GM23338 (cell line): ENCODE measurements at regions not wholly inside any gene's neighbourhood (a gene's known extent, or its start where the extent isn't known, plus 50 kb on each side); places are given as distances from the start of the nearest gene placed in this dataset.

Source experiments
- CREB1 ChIP-seq: fragments of 250-450 bp; sonication (Bioruptor Pico); IDR thresholded peaks from 2 replicates; pipeline ENCODE4 v1.5.0; 2020; ENCODE audit warnings: low read depth, mild to moderate bottlenecking, moderate library complexity
- EZH2 ChIP-seq: fragments of 200-600 bp; sonication (generic); IDR thresholded peaks from one replicate; pipeline ENCODE4 v1.8.0; 2017; ENCODE audit warnings: antibody characterized with exemption, mild to moderate bottlenecking, low read depth; ENCODE audit not compliant: unreplicated experiment
- EZH2phosphoT487 ChIP-seq: fragments of 200-600 bp; sonication (generic); IDR thresholded peaks from one replicate; pipeline ENCODE4 v1.8.1; 2018; ENCODE audit warnings: antibody characterized with exemption; ENCODE audit not compliant: unreplicated experiment
- POLR2AphosphoS5 ChIP-seq: IDR thresholded peaks from 2 replicates; pipeline ENCODE4 v1.6.1; 2016; ENCODE audit warnings: antibody characterized with exemption, low read depth
- STAT1 ChIP-seq: IDR thresholded peaks from one replicate; pipeline ENCODE4 v1.6.1; 2016; ENCODE audit warnings: antibody characterized with exemption; ENCODE audit not compliant: unreplicated experiment
- TF ChIP-seq, protein P1 (sequence below): IDR thresholded peaks from one replicate; pipeline ENCODE4 v1.6.1; 2018; ENCODE audit warnings: antibody characterized with exemption; ENCODE audit not compliant: unreplicated experiment
- TF ChIP-seq, protein P2 (sequence below), 2 experiments: fragments of 200-600 bp in 1 of 2; sonication (generic) in 1 of 2; conservative IDR thresholded peaks; 2 replicates each; pipeline versions ENCODE4 v1.5.1 to v1.6.1; 2016 to 2017; ENCODE audit warnings: antibody characterized with exemption in 2 of 2, low read depth in 2 of 2, mild to moderate bottlenecking in 2 of 2, moderate library complexity in 1 of 2
- TF ChIP-seq, protein P3 (sequence below): fragments of 250-450 bp; sonication (Bioruptor Pico); IDR thresholded peaks from 2 replicates; pipeline ENCODE4 v1.5.0; 2020; ENCODE audit warnings: mild to moderate bottlenecking, moderate library complexity

DNA sequence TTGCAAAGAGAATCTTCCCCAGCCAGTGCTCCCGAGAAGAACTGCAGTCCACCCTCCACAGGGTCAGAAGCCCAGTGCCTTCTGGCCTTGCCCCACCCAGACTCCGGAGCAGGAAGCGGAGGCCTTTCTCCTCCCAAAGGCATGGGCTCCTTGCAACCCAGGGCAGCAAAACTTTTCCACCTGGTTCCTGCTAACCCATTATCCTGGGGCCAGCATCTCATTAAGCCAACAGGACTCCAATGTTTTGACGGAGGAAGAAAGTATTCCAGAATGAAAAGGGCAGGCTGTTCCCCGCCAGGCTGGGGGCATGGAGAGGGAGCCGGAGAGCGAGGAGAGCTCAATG is 88.1 kb downstream of the RTL6 start:
- TF ChIP-seq, protein P1, sequence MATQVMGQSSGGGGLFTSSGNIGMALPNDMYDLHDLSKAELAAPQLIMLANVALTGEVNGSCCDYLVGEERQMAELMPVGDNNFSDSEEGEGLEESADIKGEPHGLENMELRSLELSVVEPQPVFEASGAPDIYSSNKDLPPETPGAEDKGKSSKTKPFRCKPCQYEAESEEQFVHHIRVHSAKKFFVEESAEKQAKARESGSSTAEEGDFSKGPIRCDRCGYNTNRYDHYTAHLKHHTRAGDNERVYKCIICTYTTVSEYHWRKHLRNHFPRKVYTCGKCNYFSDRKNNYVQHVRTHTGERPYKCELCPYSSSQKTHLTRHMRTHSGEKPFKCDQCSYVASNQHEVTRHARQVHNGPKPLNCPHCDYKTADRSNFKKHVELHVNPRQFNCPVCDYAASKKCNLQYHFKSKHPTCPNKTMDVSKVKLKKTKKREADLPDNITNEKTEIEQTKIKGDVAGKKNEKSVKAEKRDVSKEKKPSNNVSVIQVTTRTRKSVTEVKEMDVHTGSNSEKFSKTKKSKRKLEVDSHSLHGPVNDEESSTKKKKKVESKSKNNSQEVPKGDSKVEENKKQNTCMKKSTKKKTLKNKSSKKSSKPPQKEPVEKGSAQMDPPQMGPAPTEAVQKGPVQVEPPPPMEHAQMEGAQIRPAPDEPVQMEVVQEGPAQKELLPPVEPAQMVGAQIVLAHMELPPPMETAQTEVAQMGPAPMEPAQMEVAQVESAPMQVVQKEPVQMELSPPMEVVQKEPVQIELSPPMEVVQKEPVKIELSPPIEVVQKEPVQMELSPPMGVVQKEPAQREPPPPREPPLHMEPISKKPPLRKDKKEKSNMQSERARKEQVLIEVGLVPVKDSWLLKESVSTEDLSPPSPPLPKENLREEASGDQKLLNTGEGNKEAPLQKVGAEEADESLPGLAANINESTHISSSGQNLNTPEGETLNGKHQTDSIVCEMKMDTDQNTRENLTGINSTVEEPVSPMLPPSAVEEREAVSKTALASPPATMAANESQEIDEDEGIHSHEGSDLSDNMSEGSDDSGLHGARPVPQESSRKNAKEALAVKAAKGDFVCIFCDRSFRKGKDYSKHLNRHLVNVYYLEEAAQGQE: no peak
- TF ChIP-seq, protein P2, sequence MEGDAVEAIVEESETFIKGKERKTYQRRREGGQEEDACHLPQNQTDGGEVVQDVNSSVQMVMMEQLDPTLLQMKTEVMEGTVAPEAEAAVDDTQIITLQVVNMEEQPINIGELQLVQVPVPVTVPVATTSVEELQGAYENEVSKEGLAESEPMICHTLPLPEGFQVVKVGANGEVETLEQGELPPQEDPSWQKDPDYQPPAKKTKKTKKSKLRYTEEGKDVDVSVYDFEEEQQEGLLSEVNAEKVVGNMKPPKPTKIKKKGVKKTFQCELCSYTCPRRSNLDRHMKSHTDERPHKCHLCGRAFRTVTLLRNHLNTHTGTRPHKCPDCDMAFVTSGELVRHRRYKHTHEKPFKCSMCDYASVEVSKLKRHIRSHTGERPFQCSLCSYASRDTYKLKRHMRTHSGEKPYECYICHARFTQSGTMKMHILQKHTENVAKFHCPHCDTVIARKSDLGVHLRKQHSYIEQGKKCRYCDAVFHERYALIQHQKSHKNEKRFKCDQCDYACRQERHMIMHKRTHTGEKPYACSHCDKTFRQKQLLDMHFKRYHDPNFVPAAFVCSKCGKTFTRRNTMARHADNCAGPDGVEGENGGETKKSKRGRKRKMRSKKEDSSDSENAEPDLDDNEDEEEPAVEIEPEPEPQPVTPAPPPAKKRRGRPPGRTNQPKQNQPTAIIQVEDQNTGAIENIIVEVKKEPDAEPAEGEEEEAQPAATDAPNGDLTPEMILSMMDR (conservative IDR thresholded peaks at IDR 0.05; ENCODE audit: low read depth in 2 of 2): no peak
- TF ChIP-seq CREB1 (no peak), EZH2phosphoT487 (no peak), STAT1 (no peak), POLR2AphosphoS5 (no peak), EZH2 (no peak)
- TF ChIP-seq, protein P3, sequence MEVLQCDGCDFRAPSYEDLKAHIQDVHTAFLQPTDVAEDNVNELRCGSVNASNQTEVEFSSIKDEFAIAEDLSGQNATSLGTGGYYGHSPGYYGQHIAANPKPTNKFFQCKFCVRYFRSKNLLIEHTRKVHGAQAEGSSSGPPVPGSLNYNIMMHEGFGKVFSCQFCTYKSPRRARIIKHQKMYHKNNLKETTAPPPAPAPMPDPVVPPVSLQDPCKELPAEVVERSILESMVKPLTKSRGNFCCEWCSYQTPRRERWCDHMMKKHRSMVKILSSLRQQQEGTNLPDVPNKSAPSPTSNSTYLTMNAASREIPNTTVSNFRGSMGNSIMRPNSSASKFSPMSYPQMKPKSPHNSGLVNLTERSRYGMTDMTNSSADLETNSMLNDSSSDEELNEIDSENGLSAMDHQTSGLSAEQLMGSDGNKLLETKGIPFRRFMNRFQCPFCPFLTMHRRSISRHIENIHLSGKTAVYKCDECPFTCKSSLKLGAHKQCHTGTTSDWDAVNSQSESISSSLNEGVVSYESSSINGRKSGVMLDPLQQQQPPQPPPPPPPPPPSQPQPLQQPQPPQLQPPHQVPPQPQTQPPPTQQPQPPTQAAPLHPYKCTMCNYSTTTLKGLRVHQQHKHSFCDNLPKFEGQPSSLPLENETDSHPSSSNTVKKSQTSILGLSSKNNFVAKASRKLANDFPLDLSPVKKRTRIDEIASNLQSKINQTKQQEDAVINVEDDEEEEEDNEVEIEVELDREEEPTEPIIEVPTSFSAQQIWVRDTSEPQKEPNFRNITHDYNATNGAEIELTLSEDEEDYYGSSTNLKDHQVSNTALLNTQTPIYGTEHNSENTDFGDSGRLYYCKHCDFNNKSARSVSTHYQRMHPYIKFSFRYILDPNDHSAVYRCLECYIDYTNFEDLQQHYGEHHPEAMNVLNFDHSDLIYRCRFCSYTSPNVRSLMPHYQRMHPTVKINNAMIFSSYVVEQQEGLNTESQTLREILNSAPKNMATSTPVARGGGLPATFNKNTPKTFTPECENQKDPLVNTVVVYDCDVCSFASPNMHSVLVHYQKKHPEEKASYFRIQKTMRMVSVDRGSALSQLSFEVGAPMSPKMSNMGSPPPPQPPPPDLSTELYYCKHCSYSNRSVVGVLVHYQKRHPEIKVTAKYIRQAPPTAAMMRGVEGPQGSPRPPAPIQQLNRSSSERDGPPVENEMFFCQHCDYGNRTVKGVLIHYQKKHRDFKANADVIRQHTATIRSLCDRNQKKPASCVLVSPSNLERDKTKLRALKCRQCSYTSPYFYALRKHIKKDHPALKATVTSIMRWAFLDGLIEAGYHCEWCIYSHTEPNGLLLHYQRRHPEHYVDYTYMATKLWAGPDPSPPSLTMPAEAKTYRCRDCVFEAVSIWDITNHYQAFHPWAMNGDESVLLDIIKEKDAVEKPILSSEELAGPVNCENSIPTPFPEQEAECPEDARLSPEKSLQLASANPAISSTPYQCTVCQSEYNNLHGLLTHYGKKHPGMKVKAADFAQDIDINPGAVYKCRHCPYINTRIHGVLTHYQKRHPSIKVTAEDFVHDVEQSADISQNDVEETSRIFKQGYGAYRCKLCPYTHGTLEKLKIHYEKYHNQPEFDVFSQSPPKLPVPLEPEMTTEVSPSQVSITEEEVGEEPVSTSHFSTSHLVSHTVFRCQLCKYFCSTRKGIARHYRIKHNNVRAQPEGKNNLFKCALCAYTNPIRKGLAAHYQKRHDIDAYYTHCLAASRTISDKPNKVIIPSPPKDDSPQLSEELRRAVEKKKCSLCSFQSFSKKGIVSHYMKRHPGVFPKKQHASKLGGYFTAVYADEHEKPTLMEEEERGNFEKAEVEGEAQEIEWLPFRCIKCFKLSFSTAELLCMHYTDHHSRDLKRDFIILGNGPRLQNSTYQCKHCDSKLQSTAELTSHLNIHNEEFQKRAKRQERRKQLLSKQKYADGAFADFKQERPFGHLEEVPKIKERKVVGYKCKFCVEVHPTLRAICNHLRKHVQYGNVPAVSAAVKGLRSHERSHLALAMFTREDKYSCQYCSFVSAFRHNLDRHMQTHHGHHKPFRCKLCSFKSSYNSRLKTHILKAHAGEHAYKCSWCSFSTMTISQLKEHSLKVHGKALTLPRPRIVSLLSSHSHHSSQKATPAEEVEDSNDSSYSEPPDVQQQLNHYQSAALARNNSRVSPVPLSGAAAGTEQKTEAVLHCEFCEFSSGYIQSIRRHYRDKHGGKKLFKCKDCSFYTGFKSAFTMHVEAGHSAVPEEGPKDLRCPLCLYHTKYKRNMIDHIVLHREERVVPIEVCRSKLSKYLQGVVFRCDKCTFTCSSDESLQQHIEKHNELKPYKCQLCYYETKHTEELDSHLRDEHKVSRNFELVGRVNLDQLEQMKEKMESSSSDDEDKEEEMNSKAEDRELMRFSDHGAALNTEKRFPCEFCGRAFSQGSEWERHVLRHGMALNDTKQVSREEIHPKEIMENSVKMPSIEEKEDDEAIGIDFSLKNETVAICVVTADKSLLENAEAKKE (CRISPR knock-in tag): no peak
